AG04450 (cell line): ENCODE measurements at regions not wholly inside any gene's neighbourhood (a gene's known extent, or its start where the extent isn't known, plus 50 kb on each side); places are given as distances from the start of the nearest gene placed in this dataset.

Source experiments
- CTCF ChIA-PET: fragments of 300-600, 350-600 bp; formaldehyde crosslinking; extraction: SDS; loops from one replicate; lab custom pipeline; 2022; ENCODE audit warnings: antibody characterized with exemption, inconsistent platforms; lab: Charles Lee
- POLR2A ChIA-PET: fragments of 350-600 bp; formaldehyde crosslinking; extraction: SDS; loops from one replicate; lab custom pipeline; 2021; ENCODE audit warnings: antibody characterized with exemption, inconsistent platforms; lab: Yijun Ruan, JAX
- DNase-seq: peaks from one replicate; pipeline ENCODE4 v3.0.0-alpha.2; 2011; ENCODE audit warnings: low read depth, low spot score
- H3K27ac ChIP-seq: one replicate; pipeline ENCODE4 v1.5.1; 2012; ENCODE audit warnings: low read depth, low read length, control low read depth
- H3K27me3 ChIP-seq: one replicate; pipeline ENCODE4 v1.6.0; 2012; ENCODE audit warnings: low read length; ENCODE audit not compliant: control insufficient read depth, insufficient read depth
- H3K4me3 ChIP-seq: 2 replicates; pipeline ENCODE4 v1.5.1; 2011; ENCODE audit warnings: mild to moderate bottlenecking, low read depth, low read length, control low read depth
- H3K9me3 ChIP-seq: 2 replicates; pipeline ENCODE4 v1.5.1; 2012; ENCODE audit warnings: low read length; ENCODE audit not compliant: control insufficient read depth, insufficient read depth
- CTCF ChIP-seq: IDR thresholded peaks from 2 replicates; pipeline ENCODE4 v1.5.1; 2011; ENCODE audit warnings: low read depth, low read length, control low read depth, inconsistent platforms

DNA sequence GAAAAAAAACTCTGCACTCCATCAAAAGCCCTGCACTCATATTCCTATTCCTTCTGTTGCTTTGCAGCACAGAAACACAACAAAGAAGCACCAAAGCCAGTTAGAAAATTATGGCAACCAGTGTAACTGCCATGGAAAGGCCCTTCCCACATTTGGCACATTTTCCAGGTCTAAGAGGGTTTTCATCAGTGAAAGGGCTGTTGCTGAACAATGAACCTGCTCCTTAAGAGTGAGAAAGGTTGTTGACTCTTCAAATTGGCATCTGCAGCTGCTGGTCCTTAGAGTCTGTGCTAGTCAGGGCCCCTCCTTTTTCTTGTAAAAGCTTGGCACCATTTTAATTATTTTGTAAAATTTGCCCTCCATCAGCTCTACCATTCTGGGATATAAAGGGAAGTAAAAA lies 378.7 kb upstream of the KITLG start:
- POLR2A ChIA-PET: no interaction called here
- H3K9me3 ChIP-seq: no peaks in the 10 kb centered on the region; the same call in 1 of the 2 replicates
- no peak for DNase-seq
- no peak overlapping the region for H3K4me3 ChIP-seq
- no peak for TF ChIP-seq CTCF
- H3K27me3 ChIP-seq: no peaks in the 10 kb centered on the region
- CTCF ChIA-PET: no interaction called here
- H3K27ac ChIP-seq: no peak overlapping the region

DNA sequence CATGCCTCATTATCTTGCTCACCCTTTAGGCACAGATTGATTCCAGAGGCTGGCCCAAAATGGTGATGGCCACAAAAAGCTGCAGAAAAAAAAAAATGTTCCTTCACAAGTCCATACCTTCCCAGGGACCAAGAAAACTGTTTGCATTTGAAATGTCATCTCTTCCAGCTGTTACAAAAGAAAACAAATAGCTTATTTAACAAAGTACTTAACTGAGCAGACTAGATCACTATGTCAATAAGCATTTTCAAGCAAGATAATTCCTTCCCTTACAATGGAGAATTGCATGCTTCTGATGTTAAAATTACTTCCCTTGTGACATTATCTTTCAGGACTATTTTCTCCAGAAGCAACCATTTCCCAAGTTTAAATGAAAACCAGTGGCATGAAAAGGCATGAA lies 377.9 kb upstream of the KITLG start:
- DNase-seq: no peak
- Histone ChIP-seq H3K27me3 (no peaks in the 10 kb centered on the region), H3K27ac (no peak overlapping the region), H3K9me3 (no peaks in the 10 kb centered on the region; the same call in 1 of the 2 replicates), H3K4me3 (no peak overlapping the region)
- no peak for TF ChIP-seq CTCF
- CTCF ChIA-PET: interaction anchor here (0.9 kb wide), 1 partner anchor 11 kb away, joined by 3 read pairs; no protein-coding TSS in a partner anchor
- POLR2A ChIA-PET: no interaction called here

DNA sequence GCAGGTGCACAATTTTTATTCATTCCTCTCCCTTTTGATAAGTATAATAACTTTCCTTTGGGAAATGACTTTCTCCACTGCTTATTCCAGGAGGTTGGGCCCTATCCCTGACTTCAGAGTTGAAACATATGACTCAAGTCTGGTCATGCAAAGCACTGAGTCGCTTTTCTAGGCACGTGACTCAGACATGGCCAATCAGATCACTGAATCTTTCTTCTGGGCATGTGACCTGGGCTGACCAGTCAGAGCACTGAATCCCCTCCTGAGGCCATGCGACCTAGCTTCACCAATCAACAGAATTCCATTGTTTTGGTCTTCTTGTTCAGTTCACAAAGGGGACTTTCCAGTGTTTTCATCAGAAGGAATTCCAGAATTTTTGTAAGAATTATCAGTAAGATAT lies 377.1 kb upstream of the KITLG start:
- DNase-seq: no peak
- ChIA-PET CTCF (interaction anchor here (0.9 kb wide), 1 partner anchor 11 kb away, joined by 3 read pairs; no protein-coding TSS in a partner anchor), POLR2A (no interaction called here)

GRCh38 chr12:88955531-88955930 lies 375.3 kb upstream of the KITLG start:
- POLR2A ChIA-PET: no interaction called here

More for the DNA sequence above, 377.1 kb upstream of the KITLG start:
- no peak overlapping the region for H3K27ac ChIP-seq
- H3K27me3 ChIP-seq: no peaks in the 10 kb centered on the region
- no peaks in the 10 kb centered on the region; the same call in 1 of the 2 replicates for H3K9me3 ChIP-seq
- no peak overlapping the region for H3K4me3 ChIP-seq
- no peak for TF ChIP-seq CTCF

More at GRCh38 chr12:88955531-88955930, 375.3 kb upstream of the KITLG start:
- Histone ChIP-seq H3K4me3 (no peak overlapping the region), H3K27me3 (no peaks in the 10 kb centered on the region), H3K27ac (no peak overlapping the region), H3K9me3 (no peaks in the 10 kb centered on the region; the same call in 1 of the 2 replicates)
- no peak for TF ChIP-seq CTCF
- DNase-seq: no peak
- CTCF ChIA-PET: no interaction called here
